Hepatocyte (in vitro differentiated cells): ENCODE measurements at regions not wholly inside any gene's neighbourhood (a gene's known extent, or its start where the extent isn't known, plus 50 kb on each side); places are given as distances from the start of the nearest gene placed in this dataset.

Experiments
- DNase-seq: peaks from one replicate; pipeline ENCODE4 v3.0.0-alpha.2; 2016; ENCODE audit warnings: low spot score
- H2AFZ ChIP-seq: fragments of 200-600 bp; sonication (generic); 2 replicates; pipeline ENCODE4 v1.6.0; 2016; ENCODE audit warnings: antibody characterized with exemption, mild to moderate bottlenecking
- H3K27ac ChIP-seq: fragments of 200-600 bp; sonication (generic); 2 replicates; pipeline ENCODE4 v1.5.1; 2016; ENCODE audit warnings: mild to moderate bottlenecking
- H3K27me3 ChIP-seq: fragments of 200-600 bp; sonication (generic); 2 replicates; pipeline ENCODE4 v1.6.1; 2016
- H3K36me3 ChIP-seq: fragments of 200-600 bp; sonication (generic); replicated peaks from 2 replicates; pipeline ENCODE4 v1.5.1; 2016; ENCODE audit warnings: low read depth; ENCODE audit not compliant: insufficient read depth
- H3K4me1 ChIP-seq: fragments of 200-600 bp; sonication (generic); 2 replicates; pipeline ENCODE4 v1.5.1; 2016; ENCODE audit warnings: mild to moderate bottlenecking, moderate library complexity; ENCODE audit not compliant: insufficient read depth
- H3K4me2 ChIP-seq: fragments of 200-600 bp; sonication (generic); 2 replicates; pipeline ENCODE4 v1.6.0; 2016
- H3K4me3 ChIP-seq: fragments of 200-600 bp; sonication (generic); 2 replicates; pipeline ENCODE4 v1.5.1; 2016; ENCODE audit warnings: mild to moderate bottlenecking
- H3K79me2 ChIP-seq: fragments of 200-600 bp; sonication (generic); 2 replicates; pipeline ENCODE4 v1.6.0; 2017; ENCODE audit warnings: mild to moderate bottlenecking
- H3K9me2 ChIP-seq: fragments of 200-600 bp; sonication (generic); replicated peaks from 2 replicates; pipeline ENCODE4 v1.6.0; 2017; ENCODE audit warnings: mild to moderate bottlenecking; ENCODE audit not compliant: insufficient read depth
- H3K9me3 ChIP-seq: fragments of 200-600 bp; sonication (generic); 2 replicates; pipeline ENCODE4 v1.5.1; 2016; ENCODE audit warnings: low read depth, mild to moderate bottlenecking
- H4K20me1 ChIP-seq: fragments of 200-600 bp; sonication (generic); 2 replicates; pipeline ENCODE4 v1.6.0; 2016; ENCODE audit warnings: mild to moderate bottlenecking; ENCODE audit not compliant: insufficient read depth, poor library complexity, severe bottlenecking
- EZH2 ChIP-seq: fragments of 200-600 bp; sonication (generic); IDR thresholded peaks from 2 replicates; pipeline ENCODE4 v1.6.1; 2016; ENCODE audit warnings: antibody characterized with exemption, mild to moderate bottlenecking, borderline replicate concordance
- EZH2phosphoT487 ChIP-seq: fragments of 200-600 bp; sonication (generic); IDR thresholded peaks from one replicate; pipeline ENCODE4 v1.6.1; 2018; ENCODE audit warnings: antibody characterized with exemption, mild to moderate bottlenecking, low read depth, moderate library complexity; ENCODE audit not compliant: unreplicated experiment, severe bottlenecking
- WGBS: methylation state at CpG from one replicate; pipeline ENCODE4 v1.1.6; 2016; ENCODE audit warnings: low lambda C conversion rate; ENCODE audit errors: missing lambda C conversion rate; 5-methylcytosine and 5-hydroxymethylcytosine counted together
- TF ChIP-seq, protein P1 (sequence below): fragments of 200-600 bp; sonication (generic); IDR thresholded peaks from 2 replicates; pipeline ENCODE4 v1.5.1; 2016; ENCODE audit warnings: antibody characterized with exemption, mild to moderate bottlenecking; ENCODE audit not compliant: poor library complexity

GRCh38 chr20:62567246-62568044, 74.9 kb upstream of the SLCO4A1 start:
- Histone ChIP-seq H3K4me1 (no peaks in the 10 kb centered on the region), H3K27me3 (no peaks in the 10 kb centered on the region), H2AFZ (no peak overlapping the region), H3K36me3 (no peaks in the 10 kb centered on the region), H4K20me1 (no peaks in the 10 kb centered on the region), H3K9me2 (no peaks in the 10 kb centered on the region), H3K79me2 (no peaks in the 10 kb centered on the region), H3K9me3 (no peaks in the 10 kb centered on the region), H3K4me3 (no peak overlapping the region), H3K27ac (no peak overlapping the region), H3K4me2 (no peak overlapping the region)
- TF ChIP-seq EZH2 = no peak
- no peak for TF ChIP-seq EZH2phosphoT487
- TF ChIP-seq, protein P1, sequence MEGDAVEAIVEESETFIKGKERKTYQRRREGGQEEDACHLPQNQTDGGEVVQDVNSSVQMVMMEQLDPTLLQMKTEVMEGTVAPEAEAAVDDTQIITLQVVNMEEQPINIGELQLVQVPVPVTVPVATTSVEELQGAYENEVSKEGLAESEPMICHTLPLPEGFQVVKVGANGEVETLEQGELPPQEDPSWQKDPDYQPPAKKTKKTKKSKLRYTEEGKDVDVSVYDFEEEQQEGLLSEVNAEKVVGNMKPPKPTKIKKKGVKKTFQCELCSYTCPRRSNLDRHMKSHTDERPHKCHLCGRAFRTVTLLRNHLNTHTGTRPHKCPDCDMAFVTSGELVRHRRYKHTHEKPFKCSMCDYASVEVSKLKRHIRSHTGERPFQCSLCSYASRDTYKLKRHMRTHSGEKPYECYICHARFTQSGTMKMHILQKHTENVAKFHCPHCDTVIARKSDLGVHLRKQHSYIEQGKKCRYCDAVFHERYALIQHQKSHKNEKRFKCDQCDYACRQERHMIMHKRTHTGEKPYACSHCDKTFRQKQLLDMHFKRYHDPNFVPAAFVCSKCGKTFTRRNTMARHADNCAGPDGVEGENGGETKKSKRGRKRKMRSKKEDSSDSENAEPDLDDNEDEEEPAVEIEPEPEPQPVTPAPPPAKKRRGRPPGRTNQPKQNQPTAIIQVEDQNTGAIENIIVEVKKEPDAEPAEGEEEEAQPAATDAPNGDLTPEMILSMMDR = no peak
- no peak for DNase-seq
- WGBS = 88% methylated on average over 25 of the region's 25 CpGs

GRCh38 chr20:62568045-62568389, 74.3 kb upstream of the SLCO4A1 start:
- peaks cover 2% of the 10 kb centered on the region for H3K27me3 ChIP-seq
- no peaks in the 10 kb centered on the region for H4K20me1 ChIP-seq
- no peaks in the 10 kb centered on the region for H3K9me3 ChIP-seq
- H3K79me2 ChIP-seq = no peaks in the 10 kb centered on the region
- H3K27ac ChIP-seq = no peak overlapping the region
- TF ChIP-seq EZH2 = no peak
- TF ChIP-seq, protein P1 = no peak
- no peak for TF ChIP-seq EZH2phosphoT487
- no peak overlapping the region for H3K4me2 ChIP-seq
- no peaks in the 10 kb centered on the region for H3K36me3 ChIP-seq
- H2AFZ ChIP-seq = no peak overlapping the region
- WGBS = 91% methylated on average over 8 of the region's 8 CpGs
- H3K4me1 ChIP-seq = no peaks in the 10 kb centered on the region
- H3K4me3 ChIP-seq = no peak overlapping the region
- no peaks in the 10 kb centered on the region for H3K9me2 ChIP-seq
- no peak for DNase-seq

GRCh38 chr20:62569615-62570014, 72.7 kb upstream of the SLCO4A1 start:
- no peak overlapping the region for H2AFZ ChIP-seq
- H3K4me2 ChIP-seq = no peak overlapping the region
- H3K9me2 ChIP-seq = no peaks in the 10 kb centered on the region
- no peaks in the 10 kb centered on the region for H3K36me3 ChIP-seq
- 88% methylated on average over 18 of the region's 19 CpGs for WGBS
- TF ChIP-seq, protein P1 = no peak
- TF ChIP-seq EZH2phosphoT487 = no peak
- TF ChIP-seq EZH2 = no peak
- H3K79me2 ChIP-seq = no peaks in the 10 kb centered on the region
- no peaks in the 10 kb centered on the region for H3K4me1 ChIP-seq
- no peak for DNase-seq
- no peaks in the 10 kb centered on the region for H4K20me1 ChIP-seq
- H3K9me3 ChIP-seq = no peaks in the 10 kb centered on the region
- no peak overlapping the region for H3K4me3 ChIP-seq
- H3K27ac ChIP-seq = no peak overlapping the region
- H3K27me3 ChIP-seq = peaks cover 13% of the 10 kb centered on the region
